ENCODE measurements at regions not wholly inside any gene's neighbourhood (a gene's known extent, or its start where the extent isn't known, plus 50 kb on each side); places are given as distances from the start of the nearest gene placed in this dataset.

GRCh38 chr5:174374206-174374605 is 328.7 kb downstream of the NSG2 start:
- H3K4me3 ChIP-seq (ENCODE audit: low read depth, low read length): no peak overlapping the region
- no peak for TF ChIP-seq CTCF (IDR thresholded peaks at IDR 0.05; ENCODE audit: borderline replicate concordance, insufficient read depth, low read depth, low read length)

- no peak for TF ChIP-seq CTCF (IDR thresholded peaks at IDR 0.05; ENCODE audit: borderline replicate concordance, insufficient read depth, low read depth, low read length)
- no peak overlapping the region for H3K4me3 ChIP-seq (ENCODE audit: low read depth, low read length)
Measured at GRCh38 chr5:174376056-174376455, 330.6 kb downstream of the NSG2 start.

GRCh38 chr5:174376726-174377373 is 331.3 kb downstream of the NSG2 start:
- TF ChIP-seq CTCF (IDR thresholded peaks at IDR 0.05; ENCODE audit: borderline replicate concordance, insufficient read depth, low read depth, low read length): no peak
- H3K4me3 ChIP-seq (ENCODE audit: low read depth, low read length): no peak overlapping the region

GRCh38 chr5:174378121-174378874 is 332.8 kb downstream of the NSG2 start:
- no peak for TF ChIP-seq CTCF (IDR thresholded peaks at IDR 0.05; ENCODE audit: borderline replicate concordance, insufficient read depth, low read depth, low read length)
- H3K4me3 ChIP-seq (ENCODE audit: low read depth, low read length): no peak overlapping the region

- TF ChIP-seq CTCF (IDR thresholded peaks at IDR 0.05; ENCODE audit: borderline replicate concordance, insufficient read depth, low read depth, low read length): no peak
- no peak overlapping the region for H3K4me3 ChIP-seq (ENCODE audit: low read depth, low read length)
Measured at GRCh38 chr5:174380311-174380710, 334.8 kb downstream of the NSG2 start.

- no peak overlapping the region for H3K4me3 ChIP-seq (ENCODE audit: low read depth, low read length)
- TF ChIP-seq CTCF (IDR thresholded peaks at IDR 0.05; ENCODE audit: borderline replicate concordance, insufficient read depth, low read depth, low read length): no peak
Measured at GRCh38 chr5:174381241-174381640, 335.7 kb downstream of the NSG2 start.
